Heart right ventricle (tissue), 16 donors: ENCODE measurements at regions not wholly inside any gene's neighbourhood (a gene's known extent, or its start where the extent isn't known, plus 50 kb on each side); places are given as distances from the start of the nearest gene placed in this dataset.
"Not testable (repeated sequence)": the region's sequence is repeated elsewhere in the genome, so short reads cannot be mapped to it uniquely, and the experiment has no call there.

Source experiments
- ATAC-seq, 8 donors: fragments of 200-7000 bp; cut with Tn5 transposase; one replicate each; pipeline ENCODE4 v1.9.1; 2020; ENCODE audit warnings: mild to moderate bottlenecking in 8 of 8, moderate library complexity in 8 of 8, moderate number of reproducible peaks in 1 of 8
- DNase-seq, 2 donors: peaks; one replicate each; pipeline ENCODE4 v3.0.0-alpha.2; 2020
- H3K27ac ChIP-seq, 10 donors: fragments of 200-600 bp; sonication (generic) in 2 of 10; one replicate each; pipeline versions ENCODE4 v1.5.0 to v1.8.0; 2020 to 2022; ENCODE audit warnings: mild to moderate bottlenecking in 3 of 10
- H3K27me3 ChIP-seq, 7 donors: fragments of 200-600 bp; one replicate each; pipeline ENCODE4 v1.8.0; 2021 to 2022; ENCODE audit warnings: mild to moderate bottlenecking in 2 of 7
- H3K36me3 ChIP-seq, 9 donors: fragments of 200-600 bp; sonication (generic) in 1 of 9; one replicate each; pipeline versions ENCODE4 v1.5.0 to v1.8.0; 2020 to 2022; ENCODE audit warnings: mild to moderate bottlenecking in 2 of 9
- H3K4me1 ChIP-seq, 9 donors: fragments of 200-600 bp; sonication (generic) in 1 of 9; one replicate each; pipeline versions ENCODE4 v1.5.0 to v1.8.0; 2020 to 2022; ENCODE audit warnings: mild to moderate bottlenecking in 4 of 9
- H3K4me3 ChIP-seq, 10 donors: fragments of 200-600 bp; sonication (generic) in 2 of 10; one replicate each; pipeline versions ENCODE4 v1.5.0 to v1.8.0; 2020 to 2022; ENCODE audit warnings: mild to moderate bottlenecking in 7 of 10, moderate library complexity in 2 of 10
- H3K9me3 ChIP-seq, 11 donors: fragments of 200-600 bp in 10 of 11; sonication (generic) in 2 of 11; one replicate each; pipeline versions ENCODE4 v1.5.0 to v1.8.0; 2013 to 2022; ENCODE audit warnings: mild to moderate bottlenecking in 2 of 11, control low read depth in 1 of 11, moderate library complexity in 1 of 11
- WGBS, 2 donors: extraction: QIAGEN DNeasy Blood & Tissue Kit; methylation state at CpG; one replicate each; pipeline ENCODE4 v1.1.7; 2013; ENCODE audit warnings: inconsistent platforms in 1 of 2; 5-methylcytosine and 5-hydroxymethylcytosine counted together
- intact Hi-C, 10 donors: fragments of 100-400 bp; cut with DNase I; formaldehyde crosslinking; loops; one replicate each; pipeline versions ENCODE4 v1.11.1 to v1.14.2; 2022
- TF ChIP-seq, protein P1 (sequence below), 9 donors: fragments of 200-600 bp; sonication (generic) in 2 of 9; IDR thresholded peaks; one replicate each; pipeline versions ENCODE4 v1.5.0 to v1.8.0; 2021 to 2022; ENCODE audit warnings: antibody characterized with exemption in 9 of 9, mild to moderate bottlenecking in 5 of 9, moderate library complexity in 1 of 9
- donor health status: Arrhythmogenic right ventricular cardiomyopathy.
- donor health status: ischemic (EF 13 %, LVEDD 7.1; RV severe dilation, severe dysfunction).
- donor health status: healthy with polysubstance abuse.
- donor health status: DM: no; HTN: yes; CAD: no.
- donor health status: DM: no; HTN: no; CAD: no.
- donor health status: ischemic (EF 25% LVEDD 6.9; RV normal size, moderate dysfunction).
- donor health status: ischemic (EF 25% LVEDD 5.7; RV mildly dilated, moderate dysfunction).
- donor health status: healthy.
- donor health status: DM: yes; HTN: yes; CAD: no.
- donor health status: Ischemic cardiomyopathy.
- donor health status: ischemic (EF 35%, LVEDD 5.7; RV mildly dilated, moderate dysfunction).
- donor health status: nonischemic (EF 11% LVEDD 7.7; RV severe dilation, severe dysfunction).
- donor health status: DM: yes; HTN: yes; CAD: no.
- donor health status: PGD.
- donor health status: ischemic (EF 29% LVEDD 5.4; RV normal size, mild dysfunction).
- donor health status: nonischemic (EF 23%, LVEDD 6.1; RV moderate dilation, normal function).

DNA sequence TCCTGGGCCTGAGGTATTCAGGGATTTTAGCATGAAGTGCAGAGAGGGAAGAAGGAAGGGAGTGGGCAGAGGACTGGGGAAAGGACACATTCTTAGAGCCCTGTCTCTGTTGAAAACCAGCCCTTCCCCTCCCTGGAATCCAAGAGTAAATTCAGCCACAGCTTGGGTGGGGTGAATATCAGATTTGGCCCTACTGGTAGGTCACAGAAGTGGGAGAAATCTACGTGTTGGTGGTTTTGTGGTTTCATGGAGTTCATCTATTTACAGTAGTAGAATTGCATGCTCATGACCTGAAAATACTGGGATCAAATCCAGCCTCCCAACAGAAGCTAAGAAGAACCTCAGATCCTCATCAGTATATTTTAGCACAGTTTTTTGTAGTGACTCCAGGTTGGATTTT, 404.4 kb downstream of the BMP2 start:
- intact Hi-C loops: loop anchor here in 1 of 10 donors (10.0 kb wide), 1 partner anchor 113 kb away; no protein-coding TSS in a partner anchor
- TF ChIP-seq, protein P1, sequence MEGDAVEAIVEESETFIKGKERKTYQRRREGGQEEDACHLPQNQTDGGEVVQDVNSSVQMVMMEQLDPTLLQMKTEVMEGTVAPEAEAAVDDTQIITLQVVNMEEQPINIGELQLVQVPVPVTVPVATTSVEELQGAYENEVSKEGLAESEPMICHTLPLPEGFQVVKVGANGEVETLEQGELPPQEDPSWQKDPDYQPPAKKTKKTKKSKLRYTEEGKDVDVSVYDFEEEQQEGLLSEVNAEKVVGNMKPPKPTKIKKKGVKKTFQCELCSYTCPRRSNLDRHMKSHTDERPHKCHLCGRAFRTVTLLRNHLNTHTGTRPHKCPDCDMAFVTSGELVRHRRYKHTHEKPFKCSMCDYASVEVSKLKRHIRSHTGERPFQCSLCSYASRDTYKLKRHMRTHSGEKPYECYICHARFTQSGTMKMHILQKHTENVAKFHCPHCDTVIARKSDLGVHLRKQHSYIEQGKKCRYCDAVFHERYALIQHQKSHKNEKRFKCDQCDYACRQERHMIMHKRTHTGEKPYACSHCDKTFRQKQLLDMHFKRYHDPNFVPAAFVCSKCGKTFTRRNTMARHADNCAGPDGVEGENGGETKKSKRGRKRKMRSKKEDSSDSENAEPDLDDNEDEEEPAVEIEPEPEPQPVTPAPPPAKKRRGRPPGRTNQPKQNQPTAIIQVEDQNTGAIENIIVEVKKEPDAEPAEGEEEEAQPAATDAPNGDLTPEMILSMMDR (IDR thresholded peaks at IDR 0.05): no peak
- H3K36me3 ChIP-seq: no peaks in the 10 kb centered on the region
- WGBS, 2 donors: 32 to 38% methylated on average over 1 of the region's 1 CpG
- ATAC-seq (no peak), DNase-seq (no peak)
- H3K9me3 ChIP-seq: no peaks in the 10 kb centered on the region
- H3K4me1 ChIP-seq: no peaks in the 10 kb centered on the region
- no peak overlapping the region for H3K4me3 ChIP-seq
- H3K27ac ChIP-seq: no peak overlapping the region
- H3K27me3 ChIP-seq: peaks cover 0 to 5% (median 0%) of the 10 kb centered on the region in 7 donors

DNA sequence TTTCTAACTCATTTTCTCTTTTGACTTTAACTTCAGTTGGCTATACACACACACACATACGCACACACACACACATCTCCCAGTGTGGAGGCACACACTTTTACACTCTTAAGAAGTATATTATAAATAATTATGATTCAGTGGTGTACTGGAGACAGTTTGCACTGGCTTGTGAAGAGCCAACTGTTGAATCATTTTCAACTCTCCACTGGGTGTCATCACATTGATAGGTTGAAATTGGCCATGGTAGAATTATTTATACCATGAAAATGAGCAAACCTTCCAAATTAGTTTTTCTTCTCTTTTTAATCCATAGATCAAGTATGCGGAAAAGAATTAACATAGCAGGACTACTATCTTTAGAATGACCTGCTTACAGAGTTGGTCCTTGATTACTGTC, 407.1 kb downstream of the BMP2 start:
- Histone ChIP-seq H3K27me3 (peaks cover 0 to 5% (median 0%) of the 10 kb centered on the region in 7 donors), H3K4me1 (no peaks in the 10 kb centered on the region), H3K36me3 (no peaks in the 10 kb centered on the region), H3K9me3 (no peaks in the 10 kb centered on the region), H3K27ac (no peak overlapping the region), H3K4me3 (no peak overlapping the region)
- intact Hi-C loops: loop anchor here in 1 of 10 donors (10.0 kb wide), 1 partner anchor 110 kb away; no protein-coding TSS in a partner anchor
- TF ChIP-seq, protein P1 (IDR thresholded peaks at IDR 0.05): no peak
- DNase-seq (no peak), ATAC-seq (no peak)
- WGBS, 2 donors: 77 to 78% methylated on average over 2 of the region's 2 CpGs

DNA sequence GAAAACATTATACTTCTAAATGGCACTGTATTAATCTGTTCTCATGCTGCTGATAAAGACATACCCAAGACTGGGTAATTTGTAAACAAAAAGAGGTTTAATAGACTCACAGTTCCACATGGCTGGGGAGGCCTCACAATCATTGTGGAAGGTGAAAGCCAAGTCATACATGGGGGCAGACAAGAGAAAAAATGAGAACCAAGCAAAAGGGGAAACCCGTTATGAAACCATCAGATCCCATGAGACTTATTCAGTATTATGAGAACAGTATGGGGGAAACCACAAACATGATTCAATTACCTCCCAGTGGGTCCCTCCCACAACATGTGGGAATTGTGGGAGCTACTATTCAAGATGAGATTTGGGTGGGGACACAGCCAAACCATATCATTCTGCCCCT, 408.3 kb downstream of the BMP2 start:
- H3K27ac ChIP-seq, H3K4me1 ChIP-seq, H3K27me3 ChIP-seq, ATAC-seq, DNase-seq, H3K4me3 ChIP-seq, H3K9me3 ChIP-seq, H3K36me3 ChIP-seq: not testable (repeated sequence)
- intact Hi-C loops: loop anchor here in 1 of 10 donors (10.0 kb wide), 1 partner anchor 109 kb away; no protein-coding TSS in a partner anchor
- 78 to 92% methylated on average over 1 of the region's 1 CpG for WGBS, 2 donors

DNA sequence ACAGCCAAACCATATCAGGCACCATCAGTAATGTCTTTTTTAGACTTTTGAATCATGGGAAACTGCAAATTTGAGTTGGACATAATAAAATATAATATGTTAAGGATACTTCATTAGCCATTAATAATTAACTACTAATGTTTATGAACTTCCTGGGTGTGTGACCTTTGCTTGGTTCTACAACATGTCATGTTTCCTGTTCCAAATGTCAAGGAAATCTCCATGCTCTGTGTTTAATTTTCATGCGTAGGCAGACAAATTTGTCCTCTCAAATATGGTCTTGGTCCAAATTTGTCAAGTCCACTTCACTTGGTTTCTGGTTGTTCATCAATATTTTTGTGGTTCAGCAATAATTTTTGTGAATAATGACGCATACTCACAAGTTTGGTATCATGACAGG, 410.5 kb downstream of the BMP2 start:
- 88 to 90% methylated on average over 2 of the region's 2 CpGs for WGBS, 2 donors
- Histone ChIP-seq H3K4me1 (no peaks in the 10 kb centered on the region), H3K4me3 (no peak overlapping the region), H3K36me3 (no peaks in the 10 kb centered on the region), H3K27ac (no peak overlapping the region), H3K9me3 (peaks cover 0 to 5% (median 0%) of the 10 kb centered on the region in 11 donors), H3K27me3 (no peaks in the 10 kb centered on the region)
- DNase-seq: no peak
- intact Hi-C loops: loop anchor here in 1 of 10 donors (10.0 kb wide), 1 partner anchor 107 kb away; no protein-coding TSS in a partner anchor
- TF ChIP-seq, protein P1 (IDR thresholded peaks at IDR 0.05): no peak
- ATAC-seq: no peak

DNA sequence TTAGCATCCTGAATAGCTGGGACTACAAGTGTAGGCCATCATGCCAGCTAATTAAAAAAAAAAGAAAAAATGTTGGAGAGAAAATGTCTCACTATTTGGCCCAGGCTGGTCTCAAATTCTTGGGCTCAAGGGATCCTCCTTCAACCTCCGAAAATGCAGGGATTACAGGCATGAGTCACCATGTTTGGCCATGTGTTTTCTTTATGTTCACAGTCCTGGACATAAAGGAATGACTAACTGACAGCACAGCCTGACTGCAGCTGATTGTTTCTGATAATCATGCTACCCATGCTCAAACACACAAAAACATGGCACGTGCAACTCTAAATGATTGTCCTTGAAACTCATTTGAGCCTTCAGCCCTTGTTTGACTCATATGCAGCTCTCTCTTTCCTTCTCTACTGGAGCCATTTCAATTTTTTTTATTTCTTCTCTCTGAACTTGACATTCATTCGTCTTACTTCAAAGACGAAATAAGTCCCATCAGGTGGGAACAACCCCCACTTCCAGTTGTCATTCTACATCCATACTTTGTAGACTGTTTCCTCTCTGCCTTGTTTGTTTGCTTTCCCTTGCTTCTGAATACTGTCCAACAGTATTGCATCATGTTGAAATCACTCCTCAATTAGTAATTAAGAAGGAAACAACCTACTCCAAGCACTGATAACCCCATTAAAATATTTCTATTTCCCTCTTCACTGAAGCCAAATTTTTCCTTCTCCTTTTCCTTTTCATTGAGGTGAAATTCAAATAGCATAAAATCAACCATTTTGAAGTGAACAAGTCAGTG, 413.0 kb downstream of the BMP2 start:
- ATAC-seq (no peak), DNase-seq (no peak)
- Histone ChIP-seq H3K36me3 (no peaks in the 10 kb centered on the region), H3K27ac (no peak overlapping the region), H3K4me3 (no peak overlapping the region), H3K9me3 (peaks cover 0 to 5% (median 0%) of the 10 kb centered on the region in 11 donors), H3K27me3 (no peaks in the 10 kb centered on the region), H3K4me1 (no peaks in the 10 kb centered on the region)
- TF ChIP-seq, protein P1 (IDR thresholded peaks at IDR 0.05): no peak
- WGBS, 2 donors: 62 to 68% methylated on average over 4 of the region's 4 CpGs
- intact Hi-C loops: no loop called here
